ENCODE measurements at regions not wholly inside any gene's neighbourhood (a gene's known extent, or its start where the extent isn't known, plus 50 kb on each side); places are given as distances from the start of the nearest gene placed in this dataset.

GRCh38 chr15:96762566-96762965 lies 432.1 kb downstream of the NR2F2 start:
- no peak overlapping the region for H3K4me3 Mint-ChIP-seq
- intact Hi-C loops (cut with micrococcal nuclease) = no loop called here
- H3K27ac Mint-ChIP-seq = no peak overlapping the region
- H3K9me3 Mint-ChIP-seq = peaks cover 1% of the 10 kb centered on the region
- no peaks in the 10 kb centered on the region for H3K4me1 Mint-ChIP-seq (ENCODE audit: low read depth)
- peaks cover 2% of the 10 kb centered on the region for H3K27me3 Mint-ChIP-seq (ENCODE audit: low read depth)
- H3K36me3 Mint-ChIP-seq (ENCODE audit: low read depth) = no peaks in the 10 kb centered on the region
- CTCF ChIA-PET = no interaction called here
- DNase-seq = no peak

DNA sequence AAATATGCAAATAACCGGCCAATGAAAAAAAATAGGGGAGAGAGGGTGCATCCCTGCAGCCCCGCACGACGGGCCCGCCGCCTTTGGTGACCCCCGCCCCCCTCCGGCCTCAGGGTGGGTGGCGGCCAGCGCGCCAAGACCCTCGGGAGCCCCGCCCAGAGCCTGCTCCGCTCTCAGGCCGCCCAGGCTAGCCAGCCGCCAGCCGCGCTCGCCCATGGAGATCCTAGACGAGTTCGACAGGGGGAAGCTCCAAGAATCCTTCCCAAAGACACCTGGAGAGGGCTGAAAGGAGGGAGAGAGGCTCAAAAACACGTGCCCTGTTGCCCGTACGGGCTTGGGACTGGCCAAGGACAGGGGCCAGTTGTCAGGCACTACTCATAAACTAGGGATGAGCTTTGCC lies 434.0 kb downstream of the NR2F2 start:
- H3K27me3 Mint-ChIP-seq (ENCODE audit: low read depth) = peaks cover 2% of the 10 kb centered on the region
- no peak for DNase-seq
- intact Hi-C loops (cut with micrococcal nuclease) = no loop called here
- H3K36me3 Mint-ChIP-seq (ENCODE audit: low read depth) = no peaks in the 10 kb centered on the region
- CTCF ChIA-PET = no interaction called here
- no peak overlapping the region for H3K4me3 Mint-ChIP-seq
- H3K9me3 Mint-ChIP-seq = peaks cover 1% of the 10 kb centered on the region
- H3K27ac Mint-ChIP-seq = no peak overlapping the region
- no peaks in the 10 kb centered on the region for H3K4me1 Mint-ChIP-seq (ENCODE audit: low read depth)

GRCh38 chr15:96764946-96765345 lies 434.4 kb downstream of the NR2F2 start:
- H3K36me3 Mint-ChIP-seq (ENCODE audit: low read depth) = no peaks in the 10 kb centered on the region
- peaks cover 2% of the 10 kb centered on the region for H3K27me3 Mint-ChIP-seq (ENCODE audit: low read depth)
- CTCF ChIA-PET = no interaction called here
- H3K4me1 Mint-ChIP-seq (ENCODE audit: low read depth) = no peaks in the 10 kb centered on the region
- peaks cover 1% of the 10 kb centered on the region for H3K9me3 Mint-ChIP-seq
- intact Hi-C loops (cut with micrococcal nuclease) = no loop called here
- no peak overlapping the region for H3K4me3 Mint-ChIP-seq
- no peak overlapping the region for H3K27ac Mint-ChIP-seq
- DNase-seq = no peak

GRCh38 chr15:96766366-96766765 lies 435.9 kb downstream of the NR2F2 start:
- intact Hi-C loops (cut with micrococcal nuclease) = no loop called here
- Mint-ChIP-seq H3K27ac (no peak overlapping the region), H3K36me3 (ENCODE audit: low read depth) (no peaks in the 10 kb centered on the region), H3K4me3 (no peak overlapping the region), H3K27me3 (ENCODE audit: low read depth) (peaks cover 2% of the 10 kb centered on the region), H3K9me3 (peaks cover 1% of the 10 kb centered on the region), H3K4me1 (ENCODE audit: low read depth) (no peaks in the 10 kb centered on the region)
- CTCF ChIA-PET = no interaction called here
- no peak for DNase-seq

- no peaks in the 10 kb centered on the region for H3K36me3 Mint-ChIP-seq (ENCODE audit: low read depth)
- intact Hi-C loops (cut with micrococcal nuclease) = no loop called here
- no peak for DNase-seq
- CTCF ChIA-PET = no interaction called here
- no peaks in the 10 kb centered on the region for H3K4me1 Mint-ChIP-seq (ENCODE audit: low read depth)
- no peak overlapping the region for H3K27ac Mint-ChIP-seq
- no peaks in the 10 kb centered on the region for H3K9me3 Mint-ChIP-seq
- H3K4me3 Mint-ChIP-seq = no peak overlapping the region
- H3K27me3 Mint-ChIP-seq (ENCODE audit: low read depth) = no peaks in the 10 kb centered on the region
These were observed 437.4 kb downstream of the NR2F2 start for GRCh38 chr15:96767703-96768434.

GRCh38 chr15:96768435-96768789 lies 437.9 kb downstream of the NR2F2 start:
- intact Hi-C loops (cut with micrococcal nuclease) = no loop called here
- Mint-ChIP-seq H3K9me3 (no peaks in the 10 kb centered on the region), H3K4me3 (no peak overlapping the region), H3K36me3 (ENCODE audit: low read depth) (no peaks in the 10 kb centered on the region), H3K4me1 (ENCODE audit: low read depth) (no peaks in the 10 kb centered on the region), H3K27me3 (ENCODE audit: low read depth) (no peaks in the 10 kb centered on the region), H3K27ac (no peak overlapping the region)
- no peak for DNase-seq
- CTCF ChIA-PET = no interaction called here

DNA sequence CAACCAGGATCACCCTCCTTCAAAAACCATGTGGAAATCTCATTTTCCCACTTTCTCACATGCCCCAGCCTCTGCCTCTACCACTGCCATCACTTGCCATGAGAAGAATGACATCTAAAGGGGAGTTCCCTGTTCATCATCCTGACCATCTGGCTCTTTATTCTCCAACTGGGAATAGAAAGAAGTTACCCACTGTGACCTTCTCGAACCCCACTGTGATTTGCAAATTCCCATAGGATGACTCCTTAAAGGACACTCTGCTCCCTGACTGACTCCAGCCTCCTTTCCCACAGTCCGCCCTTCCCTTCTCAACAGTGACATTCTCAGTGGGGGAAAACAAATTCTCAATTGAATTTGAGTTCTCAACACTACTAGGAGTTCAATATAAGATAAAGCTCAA lies 440.5 kb downstream of the NR2F2 start:
- Mint-ChIP-seq H3K27ac (no peak overlapping the region), H3K36me3 (ENCODE audit: low read depth) (no peaks in the 10 kb centered on the region), H3K4me1 (ENCODE audit: low read depth) (no peaks in the 10 kb centered on the region), H3K9me3 (no peaks in the 10 kb centered on the region), H3K27me3 (ENCODE audit: low read depth) (peaks cover 5% of the 10 kb centered on the region), H3K4me3 (no peak overlapping the region)
- intact Hi-C loops (cut with micrococcal nuclease) = no loop called here
- no peak for DNase-seq
- CTCF ChIA-PET = interaction anchor here (0.5 kb wide), 1 partner anchor 442 kb away, joined by 3 read pairs; no protein-coding TSS in a partner anchor

- no peak for DNase-seq
These were observed 443.7 kb downstream of the NR2F2 start for GRCh38 chr15:96774216-96774615.

DNA sequence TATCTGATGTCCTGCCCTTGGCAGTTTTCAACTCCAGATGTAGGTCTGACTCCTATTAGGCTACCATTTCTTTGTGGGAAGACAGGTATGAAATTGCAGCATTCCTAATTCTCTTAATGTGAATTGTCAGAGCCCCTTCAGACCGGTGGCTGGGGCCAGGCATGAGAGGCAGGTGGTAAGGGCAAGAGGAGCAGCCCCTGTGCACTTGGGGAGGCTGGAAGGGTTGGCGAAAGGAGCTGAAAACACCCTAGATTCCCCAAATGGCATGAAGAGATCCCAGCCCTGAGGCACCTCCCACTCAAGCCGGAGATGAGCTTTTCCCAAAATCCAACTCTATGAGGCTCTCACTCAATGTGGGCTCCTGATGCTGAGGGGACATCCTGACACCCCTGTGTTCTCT lies 453.2 kb downstream of the NR2F2 start:
- H3K9me3 Mint-ChIP-seq = no peaks in the 10 kb centered on the region
- intact Hi-C loops (cut with micrococcal nuclease) = no loop called here
- CTCF ChIA-PET = no interaction called here

More at GRCh38 chr15:96774216-96774615, 443.7 kb downstream of the NR2F2 start:
- intact Hi-C loops (cut with micrococcal nuclease) = no loop called here
- Mint-ChIP-seq H3K36me3 (ENCODE audit: low read depth) (no peaks in the 10 kb centered on the region), H3K27ac (no peak overlapping the region), H3K4me1 (ENCODE audit: low read depth) (no peaks in the 10 kb centered on the region), H3K4me3 (no peak overlapping the region), H3K27me3 (ENCODE audit: low read depth) (peaks cover 6% of the 10 kb centered on the region), H3K9me3 (no peaks in the 10 kb centered on the region)
- CTCF ChIA-PET = no interaction called here

GRCh38 chr15:96790004-96790403 lies 459.5 kb downstream of the NR2F2 start:
- H3K36me3 Mint-ChIP-seq (ENCODE audit: low read depth) = no peaks in the 10 kb centered on the region
- CTCF ChIA-PET = no interaction called here
- no peak overlapping the region for H3K4me3 Mint-ChIP-seq

More for the DNA sequence above, 453.2 kb downstream of the NR2F2 start:
- H3K27ac Mint-ChIP-seq = no peak overlapping the region
- DNase-seq = no peak
- H3K4me3 Mint-ChIP-seq = no peak overlapping the region
- H3K4me1 Mint-ChIP-seq (ENCODE audit: low read depth) = no peaks in the 10 kb centered on the region
- H3K27me3 Mint-ChIP-seq (ENCODE audit: low read depth) = peaks cover 13% of the 10 kb centered on the region
- H3K36me3 Mint-ChIP-seq (ENCODE audit: low read depth) = no peaks in the 10 kb centered on the region

DNA sequence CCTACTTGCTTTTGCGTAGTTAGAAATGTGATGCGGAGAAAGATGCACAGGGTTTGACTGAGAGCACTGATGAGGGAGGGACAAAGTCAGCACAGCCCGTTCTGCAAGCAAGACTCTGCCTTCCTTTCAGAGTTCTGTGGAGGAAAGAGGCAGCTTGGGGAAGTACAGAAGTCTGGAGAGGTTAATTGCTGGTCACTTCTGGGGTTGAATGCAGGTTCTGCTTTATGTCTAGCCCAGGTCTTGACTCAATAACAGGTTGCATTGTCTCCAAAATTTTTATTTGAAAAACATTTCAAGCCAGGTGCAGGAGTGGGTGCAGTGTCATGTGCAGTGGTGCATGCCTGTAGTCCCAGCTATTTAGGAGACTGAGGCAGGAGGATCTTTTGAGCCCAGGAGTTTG lies 461.7 kb downstream of the NR2F2 start:
- Mint-ChIP-seq H3K9me3 (no peaks in the 10 kb centered on the region), H3K4me1 (ENCODE audit: low read depth) (no peaks in the 10 kb centered on the region), H3K27ac (no peak overlapping the region), H3K36me3 (ENCODE audit: low read depth) (no peaks in the 10 kb centered on the region), H3K4me3 (no peak overlapping the region), H3K27me3 (ENCODE audit: low read depth) (peaks cover 2% of the 10 kb centered on the region)
- intact Hi-C loops (cut with micrococcal nuclease) = no loop called here
- DNase-seq = no peak
- CTCF ChIA-PET = no interaction called here

More at GRCh38 chr15:96790004-96790403, 459.5 kb downstream of the NR2F2 start:
- intact Hi-C loops (cut with micrococcal nuclease) = no loop called here
- no peak overlapping the region for H3K27ac Mint-ChIP-seq
- no peaks in the 10 kb centered on the region for H3K9me3 Mint-ChIP-seq
- peaks cover 7% of the 10 kb centered on the region for H3K27me3 Mint-ChIP-seq (ENCODE audit: low read depth)
- no peak for DNase-seq
- no peaks in the 10 kb centered on the region for H3K4me1 Mint-ChIP-seq (ENCODE audit: low read depth)

DNA sequence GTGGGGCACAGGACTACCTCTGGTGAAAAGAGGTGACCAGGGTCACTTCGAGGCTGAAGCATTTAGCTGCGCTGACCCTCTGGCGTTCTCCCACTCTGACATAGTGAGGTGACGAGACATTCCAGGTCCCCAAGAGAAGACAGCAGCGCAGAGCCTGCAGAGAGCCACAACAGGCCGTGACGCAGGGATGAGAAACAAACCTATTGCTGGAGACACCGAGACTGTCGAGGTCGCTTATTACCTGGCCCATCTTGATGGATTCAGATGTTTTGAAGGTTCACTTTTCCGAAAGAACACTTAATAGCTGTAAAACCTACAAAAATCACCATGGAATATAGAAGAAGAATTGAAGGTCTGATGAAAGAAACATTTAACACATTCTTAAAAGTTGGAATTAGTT lies 466.3 kb downstream of the NR2F2 start:
- H3K4me1 Mint-ChIP-seq (ENCODE audit: low read depth) = no peaks in the 10 kb centered on the region

DNA sequence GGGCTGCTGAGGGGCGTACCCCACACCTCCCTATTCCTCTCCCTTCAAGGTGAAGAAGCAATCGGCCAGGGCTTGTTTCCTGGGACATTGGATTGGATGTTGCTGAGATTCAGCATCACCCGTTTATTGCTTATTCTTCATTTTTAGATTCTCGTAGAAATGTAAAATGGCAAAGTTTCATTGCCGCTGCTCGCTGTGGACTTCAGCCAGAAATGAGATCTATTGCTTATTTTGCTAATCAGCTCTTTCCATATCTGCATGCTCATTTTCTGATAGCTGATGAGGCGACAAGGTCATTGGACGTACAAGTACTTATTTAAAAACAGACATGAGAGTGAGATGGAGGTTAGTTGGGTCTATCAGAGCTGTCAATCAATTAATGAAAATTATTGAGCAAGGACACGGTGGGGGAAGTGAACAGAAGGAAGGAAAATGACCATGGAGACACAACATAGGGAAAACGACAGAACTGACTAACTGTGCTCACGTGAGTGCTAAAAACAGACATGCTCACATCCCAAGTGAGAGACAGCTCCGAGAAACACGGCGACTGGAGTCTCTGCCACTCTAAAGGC lies 471.2 kb downstream of the NR2F2 start:
- H3K27ac Mint-ChIP-seq = no peak overlapping the region
- H3K4me1 Mint-ChIP-seq (ENCODE audit: low read depth) = no peaks in the 10 kb centered on the region
- CTCF ChIA-PET = interaction anchor here (0.5 kb wide), 1 partner anchor 76 kb away, joined by 3 read pairs; no protein-coding TSS in a partner anchor
- peaks cover 8% of the 10 kb centered on the region for H3K27me3 Mint-ChIP-seq (ENCODE audit: low read depth)
- intact Hi-C loops (cut with micrococcal nuclease) = no loop called here
- no peaks in the 10 kb centered on the region for H3K36me3 Mint-ChIP-seq (ENCODE audit: low read depth)
- DNase-seq = no peak
- H3K9me3 Mint-ChIP-seq = peaks cover 2% of the 10 kb centered on the region
- H3K4me3 Mint-ChIP-seq = no peak overlapping the region

More for the DNA sequence above, 466.3 kb downstream of the NR2F2 start:
- H3K9me3 Mint-ChIP-seq = peaks cover 2% of the 10 kb centered on the region
- no peak for DNase-seq
- peaks cover 8% of the 10 kb centered on the region for H3K27me3 Mint-ChIP-seq (ENCODE audit: low read depth)
- H3K36me3 Mint-ChIP-seq (ENCODE audit: low read depth) = no peaks in the 10 kb centered on the region
- no peak overlapping the region for H3K4me3 Mint-ChIP-seq
- intact Hi-C loops (cut with micrococcal nuclease) = no loop called here
- CTCF ChIA-PET = interaction anchor here (0.5 kb wide), 1 partner anchor 34 kb away, joined by 3 read pairs; no protein-coding TSS in a partner anchor
- H3K27ac Mint-ChIP-seq = no peak overlapping the region

Measured in activated naive CD4-positive, alpha-beta T cell treated with anti-CD3 and anti-CD28 coated beads for 36 hours (primary cell).